Mammary epithelial cell (primary cell): ENCODE measurements at regions not wholly inside any gene's neighbourhood (a gene's known extent, or its start where the extent isn't known, plus 50 kb on each side); places are given as distances from the start of the nearest gene placed in this dataset.

ENCODE experiments used
- EZH2 ChIP-seq: IDR thresholded peaks from 2 replicates; pipeline ENCODE4 v1.6.1; 2012; ENCODE audit warnings: low read length, inconsistent platforms, borderline replicate concordance
- TF ChIP-seq, protein P1 (sequence below), 2 donors: IDR thresholded peaks in 1 of 2; conservative IDR thresholded peaks in 1 of 2; 2 replicates each; pipeline ENCODE4 v1.5.1; 2011 to 2012; ENCODE audit warnings: inconsistent platforms in 2 of 2, low read length in 2 of 2, mild to moderate bottlenecking in 2 of 2, control low read depth in 1 of 2, low read depth in 1 of 2; ENCODE audit not compliant: insufficient read depth in 1 of 2; ENCODE audit errors: extremely low read depth in 1 of 2

DNA sequence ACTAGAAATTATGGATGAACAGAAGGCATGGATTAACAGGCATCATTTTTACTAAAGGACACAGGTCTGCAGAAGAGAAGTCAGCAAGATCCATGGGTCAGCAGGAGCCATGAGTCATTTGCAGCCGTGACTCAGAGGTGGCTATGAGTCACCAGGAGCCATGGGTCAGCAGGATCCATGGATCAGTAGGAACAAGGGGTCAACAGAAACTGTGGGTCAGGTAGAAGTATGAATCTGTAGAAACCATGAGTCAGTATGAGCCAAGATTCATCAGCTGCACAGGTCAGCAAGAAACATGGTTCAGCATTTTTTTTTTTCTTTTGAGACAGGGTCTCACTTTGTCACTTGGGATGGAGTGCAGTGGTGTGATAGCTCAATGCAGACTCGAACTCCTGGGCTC is 58.2 kb upstream of the HS3ST4 start:
- TF ChIP-seq, protein P1, sequence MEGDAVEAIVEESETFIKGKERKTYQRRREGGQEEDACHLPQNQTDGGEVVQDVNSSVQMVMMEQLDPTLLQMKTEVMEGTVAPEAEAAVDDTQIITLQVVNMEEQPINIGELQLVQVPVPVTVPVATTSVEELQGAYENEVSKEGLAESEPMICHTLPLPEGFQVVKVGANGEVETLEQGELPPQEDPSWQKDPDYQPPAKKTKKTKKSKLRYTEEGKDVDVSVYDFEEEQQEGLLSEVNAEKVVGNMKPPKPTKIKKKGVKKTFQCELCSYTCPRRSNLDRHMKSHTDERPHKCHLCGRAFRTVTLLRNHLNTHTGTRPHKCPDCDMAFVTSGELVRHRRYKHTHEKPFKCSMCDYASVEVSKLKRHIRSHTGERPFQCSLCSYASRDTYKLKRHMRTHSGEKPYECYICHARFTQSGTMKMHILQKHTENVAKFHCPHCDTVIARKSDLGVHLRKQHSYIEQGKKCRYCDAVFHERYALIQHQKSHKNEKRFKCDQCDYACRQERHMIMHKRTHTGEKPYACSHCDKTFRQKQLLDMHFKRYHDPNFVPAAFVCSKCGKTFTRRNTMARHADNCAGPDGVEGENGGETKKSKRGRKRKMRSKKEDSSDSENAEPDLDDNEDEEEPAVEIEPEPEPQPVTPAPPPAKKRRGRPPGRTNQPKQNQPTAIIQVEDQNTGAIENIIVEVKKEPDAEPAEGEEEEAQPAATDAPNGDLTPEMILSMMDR (conservative IDR thresholded peaks at IDR 0.05 in 1 of 2, IDR thresholded peaks at IDR 0.05 in 1 of 2; ENCODE audit: extremely low read depth in 1 of 2, insufficient read depth in 1 of 2, low read depth in 1 of 2, low read length in 2 of 2), result no peak
- TF ChIP-seq EZH2, result no peak
